WI38 (cell line): ENCODE measurements at regions not wholly inside any gene's neighbourhood (a gene's known extent, or its start where the extent isn't known, plus 50 kb on each side); places are given as distances from the start of the nearest gene placed in this dataset.

ENCODE experiments used
- H3K4me3 ChIP-seq: 2 replicates; pipeline ENCODE4 v1.5.1; 2011; ENCODE audit warnings: low read depth, mild to moderate bottlenecking, control low read depth, low read length
- TF ChIP-seq, protein P1 (sequence below): IDR thresholded peaks from 2 replicates; pipeline ENCODE4 v1.5.1; 2012; ENCODE audit warnings: low read depth, mild to moderate bottlenecking, control low read depth, low read length

DNA sequence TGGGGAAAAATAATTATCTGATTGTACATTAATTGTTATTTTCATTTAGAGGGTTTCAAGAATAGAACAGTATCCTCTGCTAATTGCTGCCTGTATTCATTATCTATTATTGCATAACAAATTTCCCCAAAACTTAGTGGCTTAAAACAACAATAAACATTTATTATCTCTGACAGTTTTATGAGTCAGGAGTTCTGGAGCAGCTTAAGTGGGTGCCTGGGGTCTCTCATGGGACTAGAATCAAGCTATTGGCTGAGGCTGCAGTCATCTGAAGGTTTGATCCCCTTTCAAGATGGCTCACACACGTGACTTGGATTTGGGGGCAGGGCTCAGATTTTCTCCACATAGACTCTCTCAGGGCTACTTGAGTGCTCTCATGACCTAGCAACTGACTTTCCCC lies 98.1 kb upstream of the JADE1 start:
- TF ChIP-seq, protein P1, sequence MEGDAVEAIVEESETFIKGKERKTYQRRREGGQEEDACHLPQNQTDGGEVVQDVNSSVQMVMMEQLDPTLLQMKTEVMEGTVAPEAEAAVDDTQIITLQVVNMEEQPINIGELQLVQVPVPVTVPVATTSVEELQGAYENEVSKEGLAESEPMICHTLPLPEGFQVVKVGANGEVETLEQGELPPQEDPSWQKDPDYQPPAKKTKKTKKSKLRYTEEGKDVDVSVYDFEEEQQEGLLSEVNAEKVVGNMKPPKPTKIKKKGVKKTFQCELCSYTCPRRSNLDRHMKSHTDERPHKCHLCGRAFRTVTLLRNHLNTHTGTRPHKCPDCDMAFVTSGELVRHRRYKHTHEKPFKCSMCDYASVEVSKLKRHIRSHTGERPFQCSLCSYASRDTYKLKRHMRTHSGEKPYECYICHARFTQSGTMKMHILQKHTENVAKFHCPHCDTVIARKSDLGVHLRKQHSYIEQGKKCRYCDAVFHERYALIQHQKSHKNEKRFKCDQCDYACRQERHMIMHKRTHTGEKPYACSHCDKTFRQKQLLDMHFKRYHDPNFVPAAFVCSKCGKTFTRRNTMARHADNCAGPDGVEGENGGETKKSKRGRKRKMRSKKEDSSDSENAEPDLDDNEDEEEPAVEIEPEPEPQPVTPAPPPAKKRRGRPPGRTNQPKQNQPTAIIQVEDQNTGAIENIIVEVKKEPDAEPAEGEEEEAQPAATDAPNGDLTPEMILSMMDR = no peak
- no peak overlapping the region for H3K4me3 ChIP-seq

DNA sequence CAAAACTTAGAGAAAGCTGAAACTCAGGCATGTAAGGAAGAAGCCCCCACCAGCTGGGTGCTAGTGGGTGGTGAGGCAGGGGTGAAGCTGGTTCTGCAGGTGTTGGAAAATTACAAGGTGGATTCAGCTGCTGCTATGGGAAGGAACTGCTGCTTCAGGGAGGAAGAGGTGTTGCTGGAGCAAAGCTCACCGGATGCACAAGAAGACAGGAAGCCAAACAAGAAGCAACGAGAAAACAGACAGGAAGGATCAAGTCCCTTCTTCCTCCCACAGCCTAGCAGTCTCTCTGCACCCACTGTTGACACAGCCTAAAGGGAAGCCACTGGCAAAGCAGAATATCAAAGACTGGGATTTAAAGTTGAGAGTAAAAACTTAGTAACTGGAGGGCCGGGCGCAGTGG lies 100.2 kb upstream of the JADE1 start:
- TF ChIP-seq, protein P1 = no peak
- H3K4me3 ChIP-seq = no peak overlapping the region

DNA sequence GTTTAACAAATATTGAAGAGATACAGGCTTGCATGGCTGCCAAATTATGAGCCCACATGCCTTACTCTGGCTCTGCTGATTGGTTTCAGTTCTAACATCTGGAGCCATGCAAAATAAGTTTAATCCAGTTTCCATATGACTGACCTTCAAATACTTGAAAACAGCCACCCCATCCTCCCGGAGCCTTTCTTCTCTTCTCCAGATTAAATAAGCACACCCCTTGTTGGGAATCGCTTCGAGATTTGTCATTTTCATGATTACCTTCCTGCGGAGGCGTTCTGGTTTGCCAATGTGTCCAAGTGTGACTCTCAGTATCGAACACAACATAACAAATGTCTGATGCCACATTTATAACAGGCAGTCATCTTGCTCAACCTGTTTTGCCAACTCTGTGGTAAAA lies 101.6 kb upstream of the JADE1 start:
- TF ChIP-seq, protein P1 = no peak
- H3K4me3 ChIP-seq = no peak overlapping the region

DNA sequence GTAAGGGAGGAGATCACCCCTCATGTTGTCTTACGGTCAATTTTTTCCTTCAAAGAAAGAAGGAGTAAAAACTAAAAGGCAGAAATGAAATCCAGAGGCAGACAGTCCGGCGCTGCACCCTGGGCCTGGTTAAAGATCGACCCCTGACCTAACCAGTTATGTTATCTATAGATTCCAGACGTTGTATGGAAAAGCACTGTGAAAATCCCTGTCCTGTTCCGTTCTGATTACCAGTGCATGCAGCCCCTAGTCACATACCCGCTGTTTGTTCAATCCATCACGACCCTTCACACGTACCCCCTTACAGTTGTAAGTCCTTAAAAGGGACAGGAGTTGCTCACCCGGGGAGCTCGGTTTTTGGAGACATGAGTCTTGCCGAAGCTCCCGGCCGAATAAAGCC lies 105.6 kb upstream of the JADE1 start:
- H3K4me3 ChIP-seq = no peak overlapping the region
- TF ChIP-seq, protein P1 = no peak

DNA sequence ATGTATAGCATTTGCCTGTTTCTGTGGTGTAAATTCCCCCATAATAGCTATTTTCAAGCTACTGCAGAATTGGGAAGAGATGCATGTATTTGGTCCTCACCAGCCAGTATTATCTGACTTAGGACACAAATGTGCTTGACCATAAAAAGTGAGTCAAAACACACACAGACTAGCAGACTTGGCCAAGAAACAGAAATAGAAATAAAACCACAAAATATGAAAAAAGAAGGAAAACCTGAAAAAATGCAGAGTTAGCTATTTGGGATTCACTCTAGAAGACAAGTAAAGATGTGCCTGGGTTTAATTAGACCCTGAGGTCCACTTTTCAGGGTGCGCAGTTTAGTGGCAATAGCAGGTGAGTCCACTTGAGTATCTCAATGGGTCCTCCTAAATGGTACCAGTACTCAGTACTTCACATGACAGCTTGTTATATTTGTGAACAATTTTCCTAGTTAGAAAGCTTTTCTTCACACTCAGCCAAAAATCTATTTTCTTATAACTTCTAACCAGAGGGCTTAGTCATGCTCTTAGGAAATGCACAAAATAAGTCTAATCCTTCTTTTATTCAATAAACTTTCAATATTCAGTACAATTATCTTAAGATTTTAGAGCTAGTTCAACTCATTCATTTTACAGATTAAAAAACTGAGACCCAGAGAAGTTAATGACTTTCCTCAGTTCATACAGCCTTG lies 108.7 kb upstream of the JADE1 start:
- TF ChIP-seq, protein P1 = no peak

DNA sequence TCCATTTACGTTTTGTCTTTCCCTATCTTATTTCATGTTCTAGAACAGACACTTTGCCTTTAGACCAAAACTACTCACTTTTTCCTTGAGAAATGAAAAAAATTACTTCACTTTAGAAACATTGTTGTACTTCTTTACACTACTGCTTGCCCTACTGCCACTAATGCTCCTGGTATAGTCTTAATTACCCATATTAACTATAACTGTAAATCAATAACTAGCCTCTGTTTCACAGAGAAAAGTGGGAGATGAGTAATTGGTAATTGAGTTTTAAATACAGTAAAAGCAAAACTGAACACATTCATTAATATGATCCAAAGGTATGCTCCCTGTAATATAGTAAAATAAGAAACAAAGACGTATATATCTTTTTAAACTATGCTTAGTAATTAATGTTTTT lies 111.1 kb upstream of the JADE1 start:
- H3K4me3 ChIP-seq = no peak overlapping the region
- TF ChIP-seq, protein P1 = no peak

More for the DNA sequence above, 108.7 kb upstream of the JADE1 start:
- H3K4me3 ChIP-seq = no peak overlapping the region

DNA sequence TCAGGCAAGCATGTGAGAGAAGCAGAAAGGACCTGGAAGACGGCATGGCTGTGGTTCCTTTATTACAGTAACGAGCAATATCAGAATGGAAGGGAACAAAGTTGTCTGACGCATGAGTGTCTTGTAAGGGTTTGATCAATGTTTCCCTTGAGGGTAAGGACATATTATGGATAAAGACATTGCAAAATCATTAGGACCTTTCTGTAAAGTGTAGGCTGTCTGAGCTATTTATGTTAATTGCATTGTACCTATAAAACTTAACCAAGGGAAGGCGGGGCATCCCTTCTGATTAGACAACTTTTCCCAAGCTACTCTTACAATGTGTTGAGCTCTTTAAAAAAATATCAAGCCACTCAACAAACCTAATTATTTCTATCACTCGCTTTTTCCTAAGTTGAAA lies 112.2 kb upstream of the JADE1 start:
- TF ChIP-seq, protein P1 = no peak
- H3K4me3 ChIP-seq = no peak overlapping the region
